HG03039 (cell line): ENCODE measurements at regions not wholly inside any gene's neighbourhood (a gene's known extent, or its start where the extent isn't known, plus 50 kb on each side); places are given as distances from the start of the nearest gene placed in this dataset.

ENCODE experiments used
- ATAC-seq: cut with Tn5 transposase; IDR thresholded peaks from one replicate; pipeline ENCODE4 v1.9.1; 2021; ENCODE audit warnings: mild to moderate bottlenecking, moderate library complexity; ENCODE audit not compliant: unreplicated experiment

DNA sequence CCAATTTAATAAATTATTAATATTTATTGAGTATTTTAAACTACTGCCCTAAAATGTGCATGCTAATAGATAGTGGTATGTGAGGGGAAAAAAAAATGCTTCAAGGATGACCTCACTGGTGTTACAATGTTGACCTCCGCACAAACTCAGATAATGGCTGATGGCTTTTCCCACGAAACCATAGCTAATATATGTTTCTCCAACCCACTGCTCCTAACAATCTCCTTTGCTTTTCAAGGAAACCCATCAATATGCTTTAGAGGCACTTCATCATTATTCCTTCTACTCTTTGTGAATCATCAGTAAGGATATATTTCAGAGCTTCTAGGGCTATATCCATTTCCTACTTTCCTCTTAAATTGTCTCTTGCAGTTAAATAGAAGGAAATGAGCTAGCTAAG, 1752.0 kb upstream of the TENM3 start:
- ATAC-seq = no peak

- no peak for ATAC-seq
These were observed 1749.9 kb upstream of the TENM3 start for GRCh38 chr4:180493299-180493698.

DNA sequence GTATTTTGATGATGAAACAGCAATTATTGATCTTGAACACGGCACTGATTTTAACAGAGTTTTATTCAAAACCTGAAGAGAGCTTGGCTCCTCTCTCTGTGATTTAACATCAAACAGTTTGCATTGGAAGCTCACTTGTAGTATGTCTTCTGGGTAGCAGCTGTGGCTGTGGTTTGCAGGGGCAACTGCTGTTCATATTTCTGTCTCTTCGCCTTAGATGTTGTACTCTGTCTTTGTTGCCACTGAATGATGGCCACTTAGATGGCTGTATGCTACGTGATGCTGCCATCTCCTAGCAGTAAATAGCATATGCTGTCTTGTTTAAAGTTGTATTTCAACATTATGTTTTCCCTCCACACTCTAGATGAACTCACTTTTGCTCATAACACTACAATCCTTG, 1743.0 kb upstream of the TENM3 start:
- ATAC-seq = no peak

DNA sequence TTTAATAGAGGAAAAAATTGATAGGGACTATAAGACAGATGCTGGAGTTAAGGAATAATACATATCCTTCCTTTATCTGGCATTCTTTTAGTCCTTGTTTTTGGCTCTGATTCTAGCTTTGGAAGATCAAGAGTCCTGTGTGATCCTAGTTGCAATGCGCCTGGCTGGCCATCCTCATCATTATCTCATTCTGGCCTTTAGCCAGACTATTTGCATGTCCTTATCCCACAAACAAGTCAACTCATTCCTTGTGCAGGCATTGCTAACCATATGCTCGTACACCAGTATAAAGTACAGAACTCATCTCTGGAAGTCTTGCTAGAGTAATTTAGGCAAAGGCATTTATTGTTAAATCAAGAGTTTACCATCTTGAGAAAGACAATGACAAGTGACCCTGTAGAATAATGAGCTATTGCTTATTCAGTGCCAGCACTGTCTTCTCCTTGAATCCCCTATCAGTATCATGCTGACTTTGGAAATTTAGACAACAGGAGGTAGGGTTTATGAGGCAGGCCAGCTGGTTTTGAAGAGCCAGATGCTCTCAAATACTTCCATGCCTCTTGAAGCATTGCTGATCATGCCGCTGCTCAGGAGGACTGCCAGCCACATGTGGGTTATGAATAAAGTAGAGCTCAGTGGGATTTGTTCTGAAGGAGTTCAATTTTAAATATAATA, 1730.3 kb upstream of the TENM3 start:
- no peak for ATAC-seq

GRCh38 chr4:180518906-180519305, 1724.3 kb upstream of the TENM3 start:
- ATAC-seq = no peak

- ATAC-seq = no peak
These were observed 1722.0 kb upstream of the TENM3 start for GRCh38 chr4:180521181-180521580.

DNA sequence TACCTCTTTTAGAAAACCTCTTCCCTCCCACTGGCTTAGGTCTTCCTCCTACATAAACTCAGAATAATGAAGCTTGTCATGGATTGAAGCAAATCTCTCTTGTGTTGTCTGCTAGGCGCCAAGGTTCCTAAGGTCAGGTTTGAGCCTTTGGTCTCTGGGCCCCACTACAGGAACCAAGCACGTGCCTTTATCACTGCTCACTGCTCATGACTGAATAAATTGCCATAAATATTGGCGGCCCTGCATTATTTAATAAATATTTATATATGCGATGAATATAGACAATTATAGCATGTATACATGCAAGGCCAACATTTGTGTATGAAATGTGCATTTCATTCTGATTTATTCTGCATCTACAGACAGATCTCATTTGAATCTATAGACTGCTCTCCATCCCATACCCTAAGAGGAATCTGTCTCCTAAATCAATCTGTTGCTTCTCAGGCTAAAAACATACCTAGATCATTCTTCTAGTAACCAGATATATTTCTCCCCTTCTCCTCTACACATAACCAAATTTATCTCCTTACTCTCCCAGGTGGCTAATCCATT, 1717.6 kb upstream of the TENM3 start:
- ATAC-seq = no peak

GRCh38 chr4:180528003-180528402, 1715.2 kb upstream of the TENM3 start:
- ATAC-seq = no peak

DNA sequence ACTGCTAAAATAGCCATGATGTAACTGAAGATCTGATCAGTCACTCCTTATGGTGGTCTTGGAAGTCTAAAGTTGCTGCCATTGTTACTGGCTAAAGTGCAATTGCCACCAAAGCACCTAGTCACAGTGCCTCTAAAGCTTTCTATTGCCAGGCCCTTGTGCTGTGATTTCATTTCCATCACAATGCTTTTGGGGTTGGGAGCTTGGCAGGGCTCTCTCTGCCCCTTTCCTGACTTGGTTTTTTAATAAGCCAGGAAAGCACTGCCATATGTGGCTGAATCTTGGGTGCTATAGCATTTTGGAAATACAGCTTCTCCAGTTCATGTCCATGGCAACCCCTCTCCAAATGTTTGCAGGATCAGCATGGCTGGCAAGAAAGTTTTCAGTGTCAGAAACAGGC, 1712.4 kb upstream of the TENM3 start:
- no peak for ATAC-seq

- ATAC-seq = no peak
These were observed 1710.5 kb upstream of the TENM3 start for GRCh38 chr4:180532691-180533090.

- no peak for ATAC-seq
These were observed 1704.7 kb upstream of the TENM3 start for GRCh38 chr4:180538384-180539057.

GRCh38 chr4:180539284-180539683, 1703.9 kb upstream of the TENM3 start:
- ATAC-seq = no peak

- ATAC-seq = no peak
These were observed 1701.5 kb upstream of the TENM3 start for GRCh38 chr4:180541678-180542077.

GRCh38 chr4:180542445-180543100, 1700.6 kb upstream of the TENM3 start:
- no peak for ATAC-seq

GRCh38 chr4:180550106-180550505, 1693.1 kb upstream of the TENM3 start:
- no peak for ATAC-seq

GRCh38 chr4:180557348-180557747, 1685.9 kb upstream of the TENM3 start:
- no peak for ATAC-seq

- no peak for ATAC-seq
These were observed 1685.3 kb upstream of the TENM3 start for GRCh38 chr4:180557950-180558349.

DNA sequence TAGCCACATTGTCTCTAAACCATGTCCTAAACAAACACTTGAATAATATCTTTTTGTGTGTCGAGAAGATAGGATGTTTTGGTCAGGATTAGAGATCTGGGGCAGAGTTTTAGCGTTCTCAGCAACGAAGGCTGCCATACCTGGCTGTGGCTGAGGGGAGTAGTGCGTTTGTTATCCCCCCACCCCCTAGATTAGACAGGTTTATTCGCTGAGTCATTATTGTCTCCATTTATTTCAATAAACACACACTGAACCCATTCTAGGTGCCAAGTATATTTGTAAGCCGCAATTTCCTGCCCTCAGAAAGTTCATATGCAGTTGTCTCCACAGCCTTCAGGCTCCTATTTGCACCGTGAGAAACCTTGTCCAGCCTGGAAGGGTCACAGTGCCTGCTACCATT, 1684.8 kb upstream of the TENM3 start:
- no peak for ATAC-seq

DNA sequence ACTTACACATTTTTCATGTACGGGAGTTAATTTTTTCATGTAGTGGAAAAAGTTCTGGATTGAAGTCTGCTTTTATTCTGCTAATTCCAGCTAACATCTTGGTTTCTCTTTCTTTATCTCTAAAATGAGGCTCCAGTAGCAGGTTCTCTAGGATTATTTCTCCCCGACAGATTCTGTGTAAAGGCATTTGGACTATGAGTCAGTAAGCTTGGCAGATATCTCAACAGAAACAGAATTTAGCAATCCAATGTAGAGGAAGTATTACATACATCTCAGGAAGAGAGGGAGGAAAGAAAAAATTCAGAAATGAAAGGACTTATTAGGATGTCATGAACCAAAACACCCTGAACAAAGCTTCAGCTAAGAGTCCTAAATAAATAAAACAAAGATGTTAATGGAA, 1682.3 kb upstream of the TENM3 start:
- no peak for ATAC-seq

DNA sequence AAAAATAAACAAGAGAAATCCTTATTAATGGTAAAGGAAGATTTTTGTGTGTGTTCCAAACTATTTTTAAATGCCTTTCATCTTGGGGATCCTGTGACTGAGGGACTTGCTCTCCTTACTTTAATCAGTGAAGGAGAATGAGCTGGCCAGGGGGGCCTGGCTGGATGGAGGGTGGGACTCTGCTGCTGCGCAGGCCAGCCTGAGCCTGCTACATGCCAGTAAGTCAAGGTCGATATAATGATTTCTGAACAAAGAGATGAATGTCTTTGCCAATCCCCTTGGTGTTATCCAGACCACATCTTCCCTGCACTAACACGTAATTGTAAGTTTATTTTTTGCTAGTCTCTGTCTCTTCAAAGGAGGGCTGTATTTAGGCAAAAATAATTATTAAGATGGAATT, 1679.2 kb upstream of the TENM3 start:
- ATAC-seq = no peak

DNA sequence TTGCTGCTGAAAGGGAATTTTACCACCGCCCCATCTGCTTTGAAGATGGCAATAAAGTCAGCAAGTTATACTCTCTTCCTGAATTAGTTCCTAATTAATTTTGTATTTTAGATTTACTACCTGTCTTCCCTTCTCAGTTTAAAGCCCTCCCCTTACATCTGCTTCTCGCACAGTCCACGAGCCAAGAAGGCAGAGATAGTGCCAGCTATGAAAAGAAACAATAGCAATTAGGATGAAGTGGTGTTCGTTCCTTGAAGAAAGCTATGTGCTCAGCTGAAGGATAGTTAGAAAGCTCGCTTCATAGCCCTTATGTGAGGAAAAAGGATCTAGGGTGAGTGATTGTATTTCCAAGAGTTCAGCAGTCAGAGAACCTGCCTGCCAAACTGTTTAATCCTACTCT, 1678.8 kb upstream of the TENM3 start:
- no peak for ATAC-seq

DNA sequence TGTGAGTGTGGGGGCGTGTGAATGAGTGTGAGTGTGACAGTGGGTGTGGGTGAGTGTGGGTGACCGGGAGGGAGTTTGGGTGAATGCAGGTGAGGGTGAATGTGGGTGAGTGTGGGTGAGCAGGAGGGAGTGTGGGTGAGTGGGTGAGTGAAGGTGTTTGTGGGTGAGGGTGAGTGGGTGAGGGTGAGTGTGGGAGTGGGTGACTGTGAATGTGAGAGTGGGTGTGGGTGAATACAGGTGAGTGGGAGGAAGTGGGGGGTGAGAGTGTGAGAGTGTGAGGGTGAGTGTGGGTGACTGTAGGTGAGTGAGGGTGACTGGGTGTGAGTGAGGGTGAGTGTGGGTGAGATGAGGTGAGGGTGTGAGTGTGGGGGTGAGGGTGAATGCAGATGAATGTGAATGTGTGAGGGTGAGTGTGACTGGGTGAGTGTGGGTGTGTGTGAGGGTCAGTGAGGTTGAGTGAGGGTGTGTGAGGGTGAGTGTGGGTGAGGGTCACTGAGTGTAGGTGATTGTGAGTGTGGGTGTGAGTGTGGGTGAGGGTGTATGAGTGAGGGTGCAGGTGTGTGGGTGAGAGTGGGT, 1677.3 kb upstream of the TENM3 start:
- no peak for ATAC-seq
